ENCODE measurements at regions not wholly inside any gene's neighbourhood (a gene's known extent, or its start where the extent isn't known, plus 50 kb on each side); places are given as distances from the start of the nearest gene placed in this dataset.
"Not testable (repeated sequence)": the region's sequence is repeated elsewhere in the genome, so short reads cannot be mapped to it uniquely, and the experiment has no call there.

DNA sequence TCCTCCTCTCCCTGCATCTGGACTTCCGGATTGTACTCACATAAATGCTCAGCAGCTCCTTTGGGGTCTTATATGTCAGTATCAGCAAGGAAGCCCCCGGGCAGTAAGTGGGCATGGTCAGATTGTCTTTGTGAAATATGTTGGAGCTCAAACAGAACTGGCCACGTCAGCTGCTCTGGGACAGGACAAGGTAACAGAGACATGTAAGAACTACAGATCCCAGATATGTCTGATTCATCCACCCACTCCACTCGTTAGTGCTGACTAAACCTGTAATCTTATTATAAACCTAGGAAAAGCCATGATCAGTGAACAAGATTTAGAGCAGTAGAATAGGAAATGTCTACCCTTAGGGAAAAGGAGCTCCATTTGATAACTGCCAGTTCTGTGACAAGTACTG is 561.8 kb downstream of the CETN3 start:
- no peak for DNase-seq (ENCODE audit: low read depth)

DNA sequence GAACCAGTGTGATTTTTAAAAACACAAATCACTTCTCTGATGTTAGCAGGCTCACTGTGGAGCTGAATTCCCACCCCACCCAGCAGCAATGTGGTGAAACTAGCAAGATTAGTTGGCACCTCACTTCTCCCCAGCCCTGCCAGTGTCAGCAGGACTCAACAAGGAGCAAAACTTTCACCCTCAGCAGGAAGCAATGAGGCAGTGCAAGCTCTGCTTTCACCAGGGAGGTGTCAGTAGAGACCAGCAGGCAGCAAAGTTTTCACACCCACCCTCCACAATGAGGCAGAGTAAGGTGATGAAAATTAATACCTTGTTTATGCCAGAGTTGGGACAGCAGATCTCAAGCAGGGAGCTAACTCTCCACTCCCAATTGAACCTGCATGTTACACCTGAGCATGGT is 565.0 kb downstream of the CETN3 start:
- no peak for DNase-seq (ENCODE audit: low read depth)

DNA sequence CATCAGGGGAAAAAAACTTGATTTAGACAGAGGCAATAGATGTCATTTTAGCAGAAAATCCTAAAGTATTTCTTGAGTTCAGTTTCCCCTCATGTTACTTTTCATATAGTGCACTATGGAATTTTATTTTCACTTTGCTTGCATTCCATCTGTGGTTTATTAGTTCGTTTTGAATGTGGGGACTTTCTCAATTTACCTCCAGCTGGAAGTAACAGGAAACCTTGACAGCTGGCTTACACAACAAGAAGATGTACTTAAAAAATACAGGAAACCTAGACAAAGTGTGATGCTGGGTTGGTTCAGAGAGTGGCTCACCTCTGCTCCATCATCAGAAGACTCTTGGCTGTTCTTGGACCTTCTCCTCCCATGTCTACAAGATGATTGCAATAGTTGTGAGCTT is 567.0 kb downstream of the CETN3 start:
- DNase-seq (ENCODE audit: low read depth), result no peak

GRCh38 chr5:89840906-89841305 is 568.6 kb downstream of the CETN3 start:
- DNase-seq (ENCODE audit: low read depth), result no peak

DNA sequence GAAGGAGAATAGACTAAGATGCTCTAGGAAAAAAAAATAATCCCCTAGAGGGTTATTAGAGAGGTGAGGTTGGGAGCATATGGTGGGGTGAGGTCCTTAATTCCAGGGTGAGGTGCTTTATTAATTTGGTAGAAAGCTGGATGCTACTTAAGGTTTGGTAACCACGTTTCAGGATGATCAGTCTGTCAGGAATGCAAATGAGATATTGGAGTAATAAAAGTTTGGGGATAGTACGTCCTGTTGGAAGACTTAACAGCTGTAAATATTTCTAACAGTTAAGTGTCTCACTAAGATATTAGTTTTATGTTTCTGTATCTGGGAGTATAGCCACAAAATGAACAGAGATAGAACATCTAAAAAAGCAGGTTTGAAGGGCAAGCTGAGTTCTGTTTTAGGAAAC is 578.9 kb downstream of the CETN3 start:
- DNase-seq (ENCODE audit: low read depth), result no peak

GRCh38 chr5:89827960-89828359 is 581.6 kb downstream of the CETN3 start:
- DNase-seq (ENCODE audit: low read depth), result no peak

DNA sequence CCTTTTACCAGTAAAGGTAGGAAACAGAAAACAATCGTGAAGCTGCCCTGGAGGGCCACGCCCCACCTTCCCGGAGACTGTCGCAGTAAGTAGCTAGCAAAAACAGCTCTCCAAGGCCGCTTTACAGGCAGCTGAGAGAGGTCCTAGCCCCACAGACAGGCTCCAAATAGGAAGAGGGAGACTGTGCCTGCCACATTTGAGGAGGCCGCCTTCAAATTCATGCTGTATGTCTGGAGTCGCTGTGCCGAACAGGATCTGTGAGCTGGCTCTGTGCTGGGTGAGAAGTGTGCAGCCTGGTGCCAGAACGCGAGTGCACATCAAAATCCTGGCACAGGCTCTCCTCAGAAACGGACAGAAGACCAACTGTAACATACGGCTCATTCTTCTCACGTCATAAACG is 582.2 kb downstream of the CETN3 start:
- no peak for DNase-seq (ENCODE audit: low read depth)

DNA sequence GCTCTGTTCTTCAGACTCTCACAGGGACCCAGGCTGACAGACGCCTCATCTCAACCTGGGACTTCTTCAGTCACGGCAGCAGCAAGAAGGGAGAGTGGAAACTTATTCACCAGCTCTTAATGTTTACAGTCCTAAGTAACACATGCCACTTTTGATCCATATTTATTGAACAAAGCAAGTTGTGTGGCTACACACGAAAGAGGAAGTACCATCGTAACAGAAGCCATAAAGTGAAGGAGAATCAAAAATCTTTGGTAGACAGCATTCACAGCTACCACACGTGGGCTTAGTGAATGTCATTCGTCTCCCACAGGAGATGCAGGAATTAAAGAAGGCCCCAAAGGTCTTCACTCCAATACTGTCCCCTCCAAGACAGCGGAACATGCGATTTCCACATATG is 582.6 kb downstream of the CETN3 start:
- no peak for DNase-seq (ENCODE audit: low read depth)

- no peak for DNase-seq (ENCODE audit: low read depth)
Observed at GRCh38 chr5:89823046-89823445, 586.5 kb downstream of the CETN3 start.

GRCh38 chr5:89817841-89818240 is 591.7 kb downstream of the CETN3 start:
- no peak for DNase-seq (ENCODE audit: low read depth)

- DNase-seq (ENCODE audit: low read depth), result peak; percentile 0
Observed at GRCh38 chr5:89816038-89816437, 593.5 kb downstream of the CETN3 start.

DNA sequence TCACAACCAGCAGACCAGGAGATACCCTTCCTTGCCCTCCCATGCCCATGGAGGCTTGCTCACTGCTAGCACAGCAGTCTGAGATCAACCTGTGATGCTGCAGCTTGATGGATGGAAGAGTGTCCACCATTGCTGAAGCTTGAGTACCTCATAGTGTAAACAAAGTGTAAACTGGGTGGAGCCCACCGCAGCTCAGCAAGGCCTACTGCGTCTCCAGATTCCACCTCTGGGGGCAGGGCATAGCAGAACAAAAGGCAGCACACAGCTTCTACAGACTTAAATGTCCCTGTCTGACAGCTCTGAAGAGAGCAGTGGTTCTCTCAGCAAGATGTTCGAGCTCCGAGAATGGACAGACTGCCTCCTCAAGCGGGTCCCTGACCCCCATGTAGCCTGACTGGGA is 608.8 kb downstream of the CETN3 start:
- not testable (repeated sequence) for DNase-seq (ENCODE audit: low read depth)

GRCh38 chr5:89794504-89794903 is 615.1 kb downstream of the CETN3 start:
- DNase-seq (ENCODE audit: low read depth), result not testable (repeated sequence)

DNA sequence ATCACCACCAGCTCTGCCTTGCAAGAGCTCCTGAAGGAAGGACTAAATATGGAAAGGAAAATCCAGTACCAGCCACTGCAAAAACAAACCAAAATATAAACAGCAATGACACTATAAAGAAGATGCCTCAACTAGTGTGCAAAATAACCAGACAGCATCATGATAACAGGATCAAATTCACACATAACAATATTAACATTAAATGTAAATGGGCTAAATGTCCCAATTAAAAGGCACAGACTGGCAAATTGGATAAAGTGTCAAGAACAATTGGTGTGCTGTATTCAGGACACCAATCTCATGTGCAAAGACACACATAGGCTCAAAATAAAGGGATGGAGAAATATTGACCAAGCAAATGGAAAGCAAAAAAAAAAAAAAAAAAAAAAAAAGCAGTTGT is 629.8 kb downstream of the CETN3 start:
- DNase-seq (ENCODE audit: low read depth), result not testable (repeated sequence)

DNA sequence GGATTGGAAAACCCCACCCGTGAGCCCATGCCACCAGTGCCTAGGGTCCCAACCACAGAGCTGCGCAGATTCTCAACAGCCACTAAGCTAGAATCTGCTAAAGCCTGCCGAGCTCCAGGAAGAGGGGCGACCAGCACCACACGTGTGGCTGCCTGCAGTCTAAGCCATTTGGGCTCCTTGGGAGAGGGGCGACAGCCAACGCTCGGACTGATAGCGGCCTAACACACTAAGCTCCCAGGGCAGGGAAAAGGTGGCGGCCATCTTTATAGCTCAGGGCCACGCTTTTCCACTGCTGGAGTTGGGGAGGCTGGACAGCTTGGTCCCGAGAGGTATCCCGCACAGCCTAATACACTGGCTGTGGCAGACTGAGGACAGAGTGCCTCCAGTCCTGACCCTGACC is 631.8 kb downstream of the CETN3 start:
- DNase-seq (ENCODE audit: low read depth), result no peak

DNA sequence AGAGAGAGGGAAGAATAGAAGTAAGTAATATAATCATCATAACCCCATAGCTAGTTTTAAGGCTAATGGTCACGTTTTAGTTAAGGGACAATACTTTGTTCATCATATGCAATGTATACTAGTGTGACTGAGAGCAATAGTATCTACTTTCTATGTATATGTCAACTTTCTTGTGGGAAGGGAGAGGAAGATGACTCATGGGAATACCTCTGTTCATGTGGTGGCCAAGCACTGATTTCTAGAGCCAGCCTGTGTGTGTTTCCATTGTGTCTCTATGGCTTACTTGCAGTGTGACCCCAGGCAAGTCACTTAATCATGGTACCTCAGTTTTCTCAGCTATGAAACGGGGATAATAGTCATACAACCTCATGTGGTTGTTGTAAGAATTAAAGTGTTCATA is 639.6 kb downstream of the CETN3 start:
- DNase-seq (ENCODE audit: low read depth), result no peak

DNA sequence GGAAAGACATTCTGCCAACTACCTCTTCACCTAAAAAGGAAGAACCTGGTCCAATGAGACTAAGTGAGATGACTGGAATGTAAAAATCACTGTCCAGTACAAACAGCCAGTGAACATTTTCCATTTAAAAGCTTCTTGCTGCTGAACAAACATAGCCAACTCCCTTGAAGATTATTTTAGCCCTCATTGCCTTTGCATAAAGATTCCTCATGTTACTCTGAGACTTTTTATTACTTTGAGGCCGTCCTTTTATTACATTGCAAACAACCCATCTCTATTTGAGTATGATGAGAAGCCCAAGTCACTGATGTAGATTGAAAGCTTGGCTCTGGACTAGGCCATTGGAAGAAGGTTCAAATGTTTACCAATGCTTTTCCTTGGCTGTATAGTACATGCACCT is 649.8 kb downstream of the CETN3 start:
- DNase-seq (ENCODE audit: low read depth), result no peak

DNA sequence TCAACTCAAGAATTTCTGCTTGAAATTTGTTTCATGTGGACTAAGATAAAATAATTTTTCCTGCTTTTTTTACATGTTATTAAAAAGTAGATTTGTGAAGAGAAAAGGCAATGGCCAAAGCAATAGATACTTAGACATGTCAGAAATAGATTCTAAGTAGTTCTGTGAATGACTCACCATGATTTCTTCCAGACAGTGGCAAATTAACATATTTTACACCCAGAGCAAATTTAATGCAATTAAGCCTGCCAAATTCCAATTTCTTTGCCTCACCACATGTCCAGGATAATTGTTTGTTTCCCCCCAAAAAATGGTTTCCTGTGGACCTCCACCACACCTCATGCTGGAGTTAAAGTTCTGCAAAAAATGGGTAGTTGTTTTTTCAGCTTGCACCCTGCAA is 651.4 kb downstream of the CETN3 start:
- DNase-seq (ENCODE audit: low read depth), result no peak

GRCh38 chr5:89756955-89757354 is 652.6 kb downstream of the CETN3 start:
- DNase-seq (ENCODE audit: low read depth), result no peak

- no peak for DNase-seq (ENCODE audit: low read depth)
Observed at GRCh38 chr5:89755024-89755423, 654.5 kb downstream of the CETN3 start.

DNA sequence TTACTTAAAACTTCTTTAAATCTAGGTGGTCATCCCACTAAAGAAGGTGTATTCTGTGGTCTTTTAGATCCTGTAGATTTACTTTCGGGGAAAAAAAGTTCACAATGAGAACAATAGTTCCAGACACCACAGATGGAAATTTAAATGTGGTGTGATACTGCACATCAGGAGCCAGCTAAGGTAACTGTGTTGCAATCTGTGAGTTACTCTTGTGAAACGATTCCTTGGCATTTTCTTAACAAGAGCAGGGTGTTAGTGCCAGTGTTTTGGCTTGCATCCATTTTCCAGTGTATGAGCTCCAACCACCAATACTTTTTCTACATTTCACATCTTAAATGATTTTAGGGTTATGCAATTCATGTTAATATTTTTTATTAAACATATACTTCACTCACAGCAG is 674.5 kb downstream of the CETN3 start:
- no peak for DNase-seq (ENCODE audit: low read depth)

DNA sequence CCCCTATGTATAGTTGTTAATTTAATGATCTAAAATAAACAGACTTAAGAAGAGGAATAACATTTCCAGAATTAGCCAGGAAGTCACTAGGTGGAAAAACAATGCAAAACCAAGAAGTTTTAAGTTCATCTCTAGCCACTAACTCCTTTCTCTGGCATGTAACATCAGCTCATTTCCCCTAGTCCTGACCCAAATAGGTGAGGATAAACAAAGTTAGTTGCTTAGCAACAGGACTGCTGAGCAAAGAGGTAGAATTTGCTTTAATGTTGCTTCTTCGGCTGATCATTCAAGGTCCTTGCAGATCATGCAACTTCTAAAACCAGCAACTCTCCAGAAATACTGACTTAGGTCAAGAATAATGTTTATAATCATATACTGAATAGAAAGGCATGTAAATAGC is 675.8 kb downstream of the CETN3 start:
- DNase-seq (ENCODE audit: low read depth), result no peak

DNA sequence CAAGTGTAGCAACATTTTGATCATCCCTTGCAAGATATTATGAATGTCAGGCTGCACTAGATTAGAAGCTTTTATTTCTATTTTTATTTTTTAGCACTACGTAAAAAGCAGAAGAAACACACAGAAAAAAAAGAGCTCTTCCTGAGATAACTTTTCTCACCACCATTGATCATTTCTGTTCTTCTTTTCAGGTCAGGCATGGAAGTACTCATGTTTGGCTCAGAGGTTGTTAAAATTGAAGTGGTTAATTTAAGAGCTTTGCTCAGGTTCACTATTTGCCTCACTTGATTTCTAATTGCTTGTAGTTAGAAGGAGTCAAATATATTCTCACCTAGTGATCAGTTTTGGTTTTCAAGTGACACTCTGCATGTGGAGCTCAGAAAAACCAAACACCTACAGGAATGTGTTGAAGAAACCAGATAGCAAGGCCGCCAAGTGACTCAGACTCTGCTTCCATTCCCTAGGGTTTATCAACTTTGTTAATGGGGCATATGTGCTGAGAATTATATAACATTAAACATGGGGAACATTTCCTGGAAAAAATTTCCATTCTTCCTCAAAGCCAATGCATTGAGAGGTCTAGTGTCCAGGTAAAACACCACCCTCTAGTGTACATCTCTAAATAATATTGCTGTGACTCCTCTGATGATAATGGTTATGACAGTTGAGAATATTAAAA is 679.8 kb downstream of the CETN3 start:
- no peak for DNase-seq (ENCODE audit: low read depth)

GRCh38 chr5:89728750-89729149 is 680.8 kb downstream of the CETN3 start:
- DNase-seq (ENCODE audit: low read depth), result peak; percentile 58

- DNase-seq (ENCODE audit: low read depth), result no peak
Observed at GRCh38 chr5:89728134-89728533, 681.4 kb downstream of the CETN3 start.

All from stromal cell of bone marrow (primary cell).